ENCODE measurements at regions not wholly inside any gene's neighbourhood (a gene's known extent, or its start where the extent isn't known, plus 50 kb on each side); places are given as distances from the start of the nearest gene placed in this dataset.
"Not testable (repeated sequence)": the region's sequence is repeated elsewhere in the genome, so short reads cannot be mapped to it uniquely, and the experiment has no call there.

GRCh38 chr5:88643315-88643714, 239.7 kb downstream of the MEF2C start:
- H3K36me3 Mint-ChIP-seq (ENCODE audit: low read depth), result no peaks in the 10 kb centered on the region
- no peak overlapping the region for H3K27ac Mint-ChIP-seq
- no peak overlapping the region for H3K4me3 Mint-ChIP-seq
- H3K4me1 Mint-ChIP-seq, result no peaks in the 10 kb centered on the region
- TF ChIP-seq CTCF (IDR thresholded peaks at IDR 0.05), result no peak
- peaks cover 7% of the 10 kb centered on the region for H3K27me3 Mint-ChIP-seq (ENCODE audit: low read depth, poor library complexity)
- no peaks in the 10 kb centered on the region for H3K9me3 Mint-ChIP-seq
- no peak for DNase-seq

DNA sequence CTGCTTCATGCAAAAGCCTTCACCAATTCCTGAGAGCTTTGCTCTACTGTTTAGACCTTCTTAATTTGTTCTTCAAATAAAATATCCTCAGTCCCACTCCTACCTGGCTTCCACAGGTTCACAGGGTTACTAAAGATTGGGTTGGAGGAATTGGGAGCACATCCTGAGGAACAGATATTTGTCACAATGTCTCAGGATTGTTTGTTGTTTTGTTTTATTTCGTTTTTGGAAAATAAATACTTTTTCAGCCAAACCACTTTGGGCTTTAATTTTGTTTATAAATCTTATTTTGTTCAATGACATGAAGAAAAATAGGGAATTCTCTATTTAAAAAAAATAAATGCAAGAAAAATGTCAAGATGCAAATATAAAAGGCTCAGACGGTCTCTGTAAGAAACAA, 249.0 kb downstream of the MEF2C start:
- H3K36me3 Mint-ChIP-seq (ENCODE audit: low read depth), result no peaks in the 10 kb centered on the region
- H3K9me3 Mint-ChIP-seq, result no peaks in the 10 kb centered on the region
- H3K27ac Mint-ChIP-seq, result no peak overlapping the region
- H3K4me3 Mint-ChIP-seq, result no peak overlapping the region
- DNase-seq, result no peak
- no peaks in the 10 kb centered on the region for H3K27me3 Mint-ChIP-seq (ENCODE audit: low read depth, poor library complexity)
- no peak for TF ChIP-seq CTCF (IDR thresholded peaks at IDR 0.05)
- no peaks in the 10 kb centered on the region for H3K4me1 Mint-ChIP-seq

GRCh38 chr5:88622890-88623289, 260.1 kb downstream of the MEF2C start:
- not testable (repeated sequence) for H3K4me3 Mint-ChIP-seq; H3K27ac Mint-ChIP-seq; DNase-seq; H3K36me3 Mint-ChIP-seq (ENCODE audit: low read depth); H3K27me3 Mint-ChIP-seq (ENCODE audit: low read depth, poor library complexity); H3K4me1 Mint-ChIP-seq
- peaks cover 27% of the 10 kb centered on the region for H3K9me3 Mint-ChIP-seq

DNA sequence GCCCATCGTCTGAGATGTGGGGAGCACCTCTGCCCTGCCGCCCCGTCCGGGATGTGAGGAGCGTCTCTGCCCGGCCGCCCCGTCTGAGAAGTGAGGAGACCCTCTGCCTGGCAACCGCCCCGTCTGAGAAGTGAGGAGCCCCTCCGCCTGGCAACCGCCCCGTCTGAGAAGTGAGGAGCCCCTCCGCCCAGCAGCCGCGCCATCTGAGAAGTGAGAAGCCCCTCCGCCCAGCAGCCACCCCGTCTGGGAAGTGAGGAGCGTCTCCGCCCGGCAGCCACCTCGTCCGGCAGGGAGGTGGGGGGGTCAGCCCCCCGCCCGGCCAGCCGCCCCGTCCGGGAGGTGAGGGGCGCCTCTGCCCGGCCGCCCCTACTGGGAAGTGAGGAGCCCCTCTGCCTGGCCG, 267.2 kb downstream of the MEF2C start:
- H3K4me1 Mint-ChIP-seq; H3K27ac Mint-ChIP-seq; H3K36me3 Mint-ChIP-seq (ENCODE audit: low read depth); H3K27me3 Mint-ChIP-seq (ENCODE audit: low read depth, poor library complexity); H3K4me3 Mint-ChIP-seq; DNase-seq: not testable (repeated sequence)
- H3K9me3 Mint-ChIP-seq, result peaks cover 33% of the 10 kb centered on the region

- no peak for TF ChIP-seq CTCF (IDR thresholded peaks at IDR 0.05)
- peaks cover 19% of the 10 kb centered on the region for H3K9me3 Mint-ChIP-seq
- no peak for DNase-seq
- H3K27me3 Mint-ChIP-seq (ENCODE audit: low read depth, poor library complexity), result no peaks in the 10 kb centered on the region
- no peaks in the 10 kb centered on the region for H3K36me3 Mint-ChIP-seq (ENCODE audit: low read depth)
- H3K4me1 Mint-ChIP-seq, result no peaks in the 10 kb centered on the region
- H3K27ac Mint-ChIP-seq, result no peak overlapping the region
- no peak overlapping the region for H3K4me3 Mint-ChIP-seq
Measured at GRCh38 chr5:88613051-88613450, 269.9 kb downstream of the MEF2C start.

DNA sequence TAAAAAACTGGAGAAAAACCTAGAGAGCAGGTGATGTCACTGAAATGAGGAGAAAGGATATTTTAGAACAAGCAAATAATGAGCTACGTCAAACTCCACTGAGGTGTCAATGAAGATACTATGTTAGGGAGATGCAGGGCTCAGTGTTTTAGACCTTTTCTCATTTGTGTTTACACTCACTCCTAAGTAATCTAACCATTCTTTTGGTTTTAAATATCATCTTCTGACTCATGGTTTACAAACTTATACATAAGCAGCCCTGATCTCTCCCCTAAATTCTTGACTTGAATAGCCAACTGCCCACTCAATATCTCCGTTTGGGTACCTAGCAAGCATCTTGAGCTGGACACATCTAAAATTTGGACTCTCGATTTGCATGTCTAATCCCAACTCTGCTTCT, 272.4 kb downstream of the MEF2C start:
- no peak for TF ChIP-seq CTCF (IDR thresholded peaks at IDR 0.05)
- no peak overlapping the region for H3K4me3 Mint-ChIP-seq
- H3K36me3 Mint-ChIP-seq (ENCODE audit: low read depth), result no peaks in the 10 kb centered on the region
- no peak for DNase-seq
- no peaks in the 10 kb centered on the region for H3K27me3 Mint-ChIP-seq (ENCODE audit: low read depth, poor library complexity)
- peaks cover 9% of the 10 kb centered on the region for H3K9me3 Mint-ChIP-seq
- no peaks in the 10 kb centered on the region for H3K4me1 Mint-ChIP-seq
- no peak overlapping the region for H3K27ac Mint-ChIP-seq

GRCh38 chr5:88607492-88607891, 275.5 kb downstream of the MEF2C start:
- DNase-seq, result no peak
- peaks cover 4% of the 10 kb centered on the region for H3K27me3 Mint-ChIP-seq (ENCODE audit: low read depth, poor library complexity)
- H3K4me3 Mint-ChIP-seq, result no peak overlapping the region
- H3K4me1 Mint-ChIP-seq, result no peaks in the 10 kb centered on the region
- H3K27ac Mint-ChIP-seq, result no peak overlapping the region
- H3K9me3 Mint-ChIP-seq, result no peaks in the 10 kb centered on the region
- no peaks in the 10 kb centered on the region for H3K36me3 Mint-ChIP-seq (ENCODE audit: low read depth)
- no peak for TF ChIP-seq CTCF (IDR thresholded peaks at IDR 0.05)

All from nephron progenitor cell (in vitro differentiated cells).